ENCODE measurements at regions not wholly inside any gene's neighbourhood (a gene's known extent, or its start where the extent isn't known, plus 50 kb on each side); places are given as distances from the start of the nearest gene placed in this dataset.
"Not testable (repeated sequence)": the region's sequence is repeated elsewhere in the genome, so short reads cannot be mapped to it uniquely, and the experiment has no call there.

- no peak for DNase-seq (ENCODE audit: low read depth)
These were observed 250.3 kb downstream of the TTC32 start for GRCh38 chr2:19651466-19651865.

DNA sequence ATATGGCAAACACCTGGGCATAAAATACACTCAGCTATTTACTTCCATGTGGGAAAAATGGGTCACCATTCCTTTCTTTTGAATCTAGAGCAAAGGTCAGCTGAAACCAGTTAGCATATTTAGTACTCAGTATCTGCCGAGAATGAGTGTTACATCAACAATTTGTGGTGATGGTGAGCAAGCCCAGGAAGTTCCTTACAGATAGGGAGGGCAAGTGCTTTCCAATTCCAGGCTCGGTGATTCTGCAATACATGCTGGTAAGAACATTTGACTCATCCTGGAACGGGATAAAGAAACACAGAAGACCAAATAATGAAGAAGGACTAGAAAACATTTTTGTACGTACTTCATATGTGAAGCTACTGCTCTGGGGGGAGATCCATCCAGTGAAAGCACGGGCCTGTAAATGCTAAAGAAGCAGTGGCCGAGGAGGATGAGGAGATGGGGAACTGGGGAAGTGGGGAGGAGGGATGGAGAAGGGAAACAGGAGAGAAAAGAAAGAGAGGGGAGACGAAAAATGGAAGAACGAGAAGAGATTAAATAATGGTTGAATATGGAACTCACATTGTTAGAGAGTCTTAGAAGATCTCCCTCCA lies 251.9 kb downstream of the TTC32 start:
- DNase-seq (ENCODE audit: low read depth) = no peak

- no peak for DNase-seq (ENCODE audit: low read depth)
These were observed 252.6 kb downstream of the TTC32 start for GRCh38 chr2:19649142-19649541.

DNA sequence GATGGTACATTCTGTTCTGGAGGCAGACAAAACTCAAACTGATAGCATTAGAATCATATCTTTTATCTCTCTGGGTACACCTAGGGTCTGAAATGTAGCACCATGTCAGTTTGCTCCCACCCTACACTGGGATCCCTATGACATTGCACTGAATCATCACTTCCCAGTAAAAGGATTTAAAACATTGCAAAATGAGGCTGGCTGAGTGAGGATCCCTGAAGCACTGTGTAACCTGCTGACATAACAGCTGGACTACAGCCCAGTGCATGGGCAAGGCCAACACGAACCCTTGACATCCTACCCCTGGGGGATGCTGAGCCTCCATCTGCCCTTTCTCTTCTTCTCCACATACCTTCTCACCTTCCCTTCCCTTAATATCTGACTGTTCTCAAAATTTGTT lies 253.2 kb downstream of the TTC32 start:
- no peak for DNase-seq (ENCODE audit: low read depth)

DNA sequence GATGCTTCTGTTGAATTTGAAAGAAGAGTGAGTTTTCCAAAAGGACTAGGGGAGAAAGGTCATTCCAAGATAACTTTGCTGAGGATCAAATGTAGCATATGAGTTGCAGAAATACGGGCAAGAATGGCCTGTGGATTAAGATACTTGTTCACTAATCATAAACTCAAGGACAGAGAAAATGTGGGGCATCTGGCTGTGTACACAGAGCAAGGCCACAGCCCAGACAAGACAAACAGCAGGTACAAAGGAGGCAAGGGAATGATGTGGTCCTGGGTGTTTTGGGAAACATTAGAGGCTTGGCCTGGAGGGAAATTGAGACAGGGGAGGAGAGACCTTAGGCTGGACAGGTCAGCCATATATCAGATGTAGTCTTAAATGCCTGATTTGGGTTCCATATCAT lies 254.8 kb downstream of the TTC32 start:
- no peak for DNase-seq (ENCODE audit: low read depth)

DNA sequence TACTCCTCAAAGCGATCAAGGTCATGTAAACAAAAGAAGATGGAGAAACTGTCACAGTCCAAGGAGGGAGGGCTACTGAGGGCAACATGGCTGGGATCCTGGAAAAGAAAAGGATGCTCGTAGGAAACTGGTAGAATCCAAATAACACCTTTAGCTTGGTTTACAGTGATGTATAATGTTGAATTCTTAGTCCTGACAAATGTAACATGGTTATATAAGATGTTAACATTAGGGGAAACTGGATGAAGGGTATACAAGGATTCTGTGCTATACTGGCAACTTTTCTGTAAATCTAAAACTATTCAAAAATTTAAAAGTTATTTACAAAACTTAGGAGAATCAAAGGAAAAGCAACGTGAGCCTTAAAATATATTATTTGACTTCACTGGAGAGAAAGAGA lies 257.0 kb downstream of the TTC32 start:
- no peak for DNase-seq (ENCODE audit: low read depth)

DNA sequence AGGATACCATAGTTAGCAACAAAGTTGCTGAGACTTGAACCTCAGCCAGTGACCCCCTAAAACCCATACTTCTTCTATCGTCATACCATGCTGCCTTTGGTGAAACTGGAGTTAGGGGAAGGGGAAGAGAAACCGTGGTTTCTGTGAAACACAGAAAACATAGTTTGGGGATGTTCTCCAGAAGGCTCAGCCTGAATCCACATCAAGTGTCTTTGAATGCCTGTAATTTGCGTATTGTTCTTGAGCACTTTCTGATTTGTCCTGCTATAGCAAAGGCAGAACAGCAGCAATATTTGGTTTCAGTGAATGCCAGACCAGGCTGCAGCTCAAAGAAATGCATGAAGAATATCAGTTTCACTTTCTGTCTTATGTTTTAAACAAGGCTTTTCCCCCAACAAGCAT lies 258.7 kb downstream of the TTC32 start:
- no peak for DNase-seq (ENCODE audit: low read depth)

- no peak for DNase-seq (ENCODE audit: low read depth)
These were observed 259.3 kb downstream of the TTC32 start for GRCh38 chr2:19642501-19642900.

- DNase-seq (ENCODE audit: low read depth) = no peak
These were observed 265.8 kb downstream of the TTC32 start for GRCh38 chr2:19635951-19636510.

GRCh38 chr2:19632403-19632991 lies 269.3 kb downstream of the TTC32 start:
- no peak for DNase-seq (ENCODE audit: low read depth)

DNA sequence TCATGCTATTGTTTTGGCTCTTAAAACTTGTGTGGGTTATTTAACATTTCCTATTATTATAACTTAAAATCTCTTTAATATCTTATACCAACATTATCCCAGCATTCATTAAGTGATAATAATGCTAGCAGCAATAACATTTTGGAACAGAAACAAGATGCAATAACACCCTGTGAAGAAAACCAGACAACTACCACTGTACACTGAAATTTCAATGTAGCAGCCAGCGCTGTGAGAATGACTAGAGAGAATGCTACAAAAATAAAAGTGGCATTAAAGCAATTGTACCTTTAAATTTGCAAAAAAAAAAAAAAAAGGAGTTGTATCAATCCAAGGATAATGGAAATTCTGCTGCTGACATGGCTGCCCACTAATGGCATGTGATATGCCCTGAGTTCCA lies 269.9 kb downstream of the TTC32 start:
- no peak for DNase-seq (ENCODE audit: low read depth)

DNA sequence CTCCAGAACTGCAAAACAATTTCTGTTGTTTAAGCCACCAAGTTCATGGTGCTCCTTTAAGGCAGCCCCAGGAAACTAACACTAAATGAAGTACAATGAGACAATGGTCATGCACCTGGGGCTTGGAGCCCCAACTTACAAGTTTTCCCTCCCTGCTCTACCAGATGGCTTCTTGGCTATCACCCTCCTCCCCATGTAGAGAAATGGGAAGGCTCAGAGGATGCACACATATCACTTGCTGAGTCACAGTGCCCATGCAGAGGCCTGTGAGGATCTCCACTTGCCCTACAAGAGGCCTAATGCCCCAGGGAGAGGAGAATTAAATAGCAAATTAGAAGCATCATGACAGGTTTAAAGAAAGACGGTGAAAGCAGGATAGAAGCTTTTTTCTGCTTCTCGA lies 270.9 kb downstream of the TTC32 start:
- DNase-seq (ENCODE audit: low read depth) = no peak

DNA sequence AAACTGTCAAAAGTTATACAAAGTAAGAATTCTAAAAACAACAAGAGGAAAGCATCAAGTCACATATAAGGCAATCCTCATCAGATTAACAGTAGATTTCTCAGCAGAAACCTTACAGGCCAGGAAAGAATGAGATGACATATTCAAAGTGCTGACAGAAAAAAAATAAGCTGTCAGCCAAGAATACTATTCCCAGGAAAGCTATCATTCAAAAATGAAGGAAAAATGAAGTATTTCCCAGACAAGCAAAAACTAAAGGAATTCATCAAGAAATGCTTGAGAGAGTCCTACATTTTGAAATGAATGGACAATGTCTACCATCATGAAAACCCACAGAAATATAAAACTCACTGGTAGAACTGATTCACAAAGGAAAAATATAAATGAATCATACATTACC lies 268.9 kb upstream of the OSR1 start:
- no peak for DNase-seq (ENCODE audit: low read depth)

GRCh38 chr2:19623488-19623887 lies 265.1 kb upstream of the OSR1 start:
- DNase-seq (ENCODE audit: low read depth) = no peak

DNA sequence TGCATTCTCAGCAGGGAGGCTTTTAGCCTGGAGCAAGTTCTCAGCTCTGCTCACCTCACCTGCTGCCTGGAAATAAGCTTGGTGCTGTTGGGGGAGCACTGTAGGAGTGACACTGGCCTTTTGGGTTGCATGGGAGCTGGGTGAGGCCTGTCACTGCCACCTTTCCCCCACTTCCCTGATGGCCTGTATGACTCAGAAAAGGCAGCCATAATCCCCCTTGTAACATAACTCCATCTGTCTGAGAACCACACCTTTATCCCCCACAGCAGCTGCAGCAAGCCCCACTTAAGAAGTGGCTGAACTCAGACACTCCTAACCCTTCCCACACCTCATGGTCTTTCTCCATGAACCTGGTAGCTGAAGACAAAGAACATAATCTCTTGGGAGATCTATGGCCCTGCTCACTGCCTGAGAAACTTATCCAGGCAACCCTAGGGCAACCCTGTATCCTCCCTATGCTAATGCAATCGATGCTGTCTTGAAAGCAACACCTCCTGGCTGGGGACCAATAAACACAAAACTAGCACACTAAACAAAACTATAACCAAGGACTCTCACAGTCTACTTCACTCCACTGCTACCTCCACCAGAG lies 258.9 kb upstream of the OSR1 start:
- no peak for DNase-seq (ENCODE audit: low read depth)

DNA sequence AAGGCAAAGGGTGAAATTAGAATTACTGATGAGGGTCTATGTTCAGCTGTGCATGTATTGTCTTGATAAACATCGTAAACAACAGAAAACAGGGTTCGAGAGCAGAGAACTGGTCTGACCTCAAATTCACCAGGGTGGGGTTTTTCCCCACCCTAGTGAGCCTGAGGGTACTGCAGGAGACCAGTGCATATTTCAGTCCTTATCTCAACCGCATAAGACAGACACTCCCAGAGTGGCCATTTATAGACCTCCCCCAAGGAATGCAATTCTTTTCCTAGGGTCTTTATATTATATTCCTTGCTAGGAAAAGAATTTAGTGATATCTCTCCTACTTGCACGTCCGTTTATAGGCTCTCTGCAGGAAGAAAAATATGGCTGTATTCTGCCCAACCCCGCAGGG lies 257.0 kb upstream of the OSR1 start:
- DNase-seq (ENCODE audit: low read depth) = not testable (repeated sequence)

- no peak for DNase-seq (ENCODE audit: low read depth)
These were observed 255.6 kb upstream of the OSR1 start for GRCh38 chr2:19614066-19614465.

DNA sequence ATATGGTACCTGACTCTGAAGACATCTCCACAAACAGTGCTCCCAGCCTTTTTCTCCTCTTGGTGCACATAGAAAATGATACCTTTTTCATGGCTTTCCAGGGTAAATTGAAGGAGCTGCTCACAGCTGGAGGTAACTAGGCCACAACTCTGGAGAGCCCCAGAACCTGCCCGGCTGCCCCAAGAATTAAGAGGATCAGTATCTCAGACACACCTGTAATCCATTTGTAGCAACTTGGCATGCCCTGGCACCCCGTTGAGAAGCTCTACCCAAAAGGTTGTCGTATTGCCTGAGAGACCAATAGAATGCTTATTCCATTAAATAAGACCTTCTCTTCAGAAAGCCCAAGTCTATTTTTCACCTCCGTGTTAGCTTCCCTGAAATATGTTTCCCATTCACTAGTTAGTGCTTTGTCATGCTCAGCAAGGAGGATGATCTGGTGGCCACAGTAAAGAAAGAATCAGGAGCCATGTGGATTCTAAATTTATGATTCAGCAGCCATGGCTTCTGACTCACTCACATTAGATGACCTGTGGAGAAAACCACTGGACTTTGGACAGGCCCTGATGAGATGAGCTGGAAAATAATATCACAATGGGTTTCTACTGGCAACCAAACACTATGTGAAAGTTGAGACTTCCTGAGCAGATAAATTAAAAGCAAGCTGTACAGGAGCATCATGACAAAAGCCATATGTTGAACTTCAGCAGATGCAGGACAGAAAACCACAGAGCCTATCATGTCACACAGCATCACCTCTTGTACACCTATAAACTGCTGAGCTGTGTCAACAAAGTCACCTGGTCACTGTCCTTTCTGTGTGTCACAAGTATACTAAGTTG lies 253.3 kb upstream of the OSR1 start:
- no peak for DNase-seq (ENCODE audit: low read depth)

DNA sequence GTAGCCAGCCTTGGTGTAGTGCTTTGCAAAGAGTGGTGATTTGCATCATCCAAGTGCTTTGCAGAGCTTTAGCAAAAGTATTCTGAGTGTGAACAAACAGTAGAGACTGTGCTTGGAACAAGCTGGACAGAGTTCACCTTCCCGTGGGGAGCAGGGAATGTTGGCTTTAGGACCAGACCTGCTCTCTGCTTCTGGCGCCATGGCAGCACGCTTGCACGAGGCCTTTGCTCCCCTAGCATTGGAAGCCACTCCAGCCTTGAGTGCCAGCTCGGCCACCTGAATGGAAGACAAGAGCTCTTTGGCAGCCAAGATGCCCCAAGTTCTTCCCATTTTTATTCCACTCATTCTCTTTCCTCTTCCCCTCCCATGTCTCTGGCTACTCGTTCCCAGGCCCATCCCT lies 250.8 kb upstream of the OSR1 start:
- DNase-seq (ENCODE audit: low read depth) = no peak

- no peak for DNase-seq (ENCODE audit: low read depth)
These were observed 249.7 kb upstream of the OSR1 start for GRCh38 chr2:19607931-19608771.

DNA sequence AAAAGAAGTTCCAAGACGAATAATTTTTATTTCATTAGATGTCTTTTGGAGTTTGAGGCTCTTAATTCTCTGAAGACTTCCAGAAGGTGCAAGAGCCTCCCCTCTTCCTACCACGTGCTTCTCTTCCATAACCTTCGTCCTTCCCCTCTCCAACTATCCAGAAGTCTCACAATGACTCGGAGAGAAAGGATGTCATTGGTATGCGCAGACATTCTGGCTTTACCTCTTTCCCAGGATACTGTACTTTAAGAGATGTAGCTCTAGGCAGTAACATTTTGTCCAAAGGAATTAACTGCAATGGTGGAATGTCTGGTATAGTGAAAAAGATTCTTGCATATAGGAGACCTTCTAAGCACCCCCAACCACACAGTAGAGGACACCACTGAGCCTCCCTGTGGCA lies 249.0 kb upstream of the OSR1 start:
- no peak for DNase-seq (ENCODE audit: low read depth)

GRCh38 chr2:19600982-19601381 lies 242.6 kb upstream of the OSR1 start:
- no peak for DNase-seq (ENCODE audit: low read depth)

All from activated T-cell treated with anti-CD3 and anti-CD28 coated beads for 24 hours (primary cell).